Esophagus squamous epithelium (tissue), 5 donors: ENCODE measurements at regions not wholly inside any gene's neighbourhood (a gene's known extent, or its start where the extent isn't known, plus 50 kb on each side); places are given as distances from the start of the nearest gene placed in this dataset.

Experiments
- DNase-seq: peaks from one replicate; lab custom pipeline; 2025; lab: John Stamatoyannopoulos, UW
- H3K27ac ChIP-seq, 4 donors: fragments of 200-600 bp; sonication (generic); one replicate each; pipeline ENCODE4 v1.5.1; 2016 to 2019; ENCODE audit warnings: mild to moderate bottlenecking in 1 of 4
- H3K27me3 ChIP-seq, 4 donors: fragments of 200-600 bp; sonication (generic); 1 replicate in 3 of 4; 2 replicates in 1 of 4; pipeline versions ENCODE4 v1.5.1 to v1.6.0; 2017 to 2021; ENCODE audit warnings: antibody characterized with exemption in 1 of 4
- H3K36me3 ChIP-seq, 3 donors: fragments of 200-600 bp; sonication (generic); one replicate each; pipeline ENCODE4 v1.5.1; 2016 to 2019
- H3K4me1 ChIP-seq, 3 donors: fragments of 200-600 bp; sonication (generic); one replicate each; pipeline ENCODE4 v1.5.1; 2017 to 2019
- H3K4me3 ChIP-seq, 4 donors: fragments of 200-600 bp; sonication (generic); 1 replicate in 3 of 4; 2 replicates in 1 of 4; pipeline ENCODE4 v1.5.1; 2016 to 2019; ENCODE audit warnings: mild to moderate bottlenecking in 2 of 4, moderate library complexity in 1 of 4
- H3K9me3 ChIP-seq, 3 donors: fragments of 200-600 bp; sonication (generic); one replicate each; pipeline ENCODE4 v1.5.1; 2016 to 2019
- POLR2A ChIP-seq, 4 donors: fragments of 450-650 bp; IDR thresholded peaks; one replicate each; pipeline ENCODE4 v1.6.1; 2017; ENCODE audit warnings: antibody characterized with exemption in 4 of 4, mild to moderate bottlenecking in 4 of 4, moderate library complexity in 3 of 4
- WGBS, 2 donors: methylation state at CpG; one replicate each; pipeline ENCODE4 v1.1.5; 2018; 5-methylcytosine and 5-hydroxymethylcytosine counted together
- intact Hi-C: fragments of 100-400 bp; cut with DNase I; formaldehyde crosslinking; loops from one replicate; pipeline ENCODE4 v1.15.0; 2022
- TF ChIP-seq, protein P1 (sequence below), 6 experiments: fragments of 450-650 bp in 4 of 6; fragments of 200-600 bp in 2 of 6; sonication (generic) in 2 of 6; IDR thresholded peaks; one replicate each; pipeline ENCODE4 v1.5.1; 2016 to 2019; ENCODE audit warnings: antibody characterized with exemption in 6 of 6, mild to moderate bottlenecking in 4 of 6, moderate library complexity in 4 of 6
- donor health status: DM: yes; HTN: yes; CAD: no.

DNA sequence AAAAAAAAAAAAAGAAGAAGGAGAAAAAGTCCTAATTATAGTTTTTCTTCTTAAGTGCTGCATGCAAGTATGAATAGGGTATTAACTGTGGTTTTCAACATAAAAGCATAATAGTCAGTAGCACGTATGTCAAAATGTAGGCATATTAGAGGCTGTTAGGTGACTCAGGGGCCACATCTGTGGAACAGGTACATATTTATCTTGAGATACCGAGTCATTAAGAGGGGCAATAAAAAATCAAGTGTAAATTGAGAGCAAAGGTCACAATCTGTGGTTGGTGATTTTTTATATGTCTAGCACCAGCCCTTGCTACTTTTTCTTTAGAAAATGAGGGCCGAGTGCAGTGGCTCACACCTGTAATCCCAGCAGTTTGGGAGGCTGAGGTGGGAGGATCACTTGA, 1113.8 kb upstream of the RBFOX1 start:
- Histone ChIP-seq H3K27me3 (no peaks in the 10 kb centered on the region), H3K36me3 (no peaks in the 10 kb centered on the region), H3K9me3 (no peaks in the 10 kb centered on the region), H3K4me3 (no peak overlapping the region), H3K27ac (no peak overlapping the region), H3K4me1 (no peaks in the 10 kb centered on the region)
- intact Hi-C loops = no loop called here
- DNase-seq = no peak
- 38 to 42% methylated on average over 3 of the region's 3 CpGs for WGBS, 2 donors
- TF ChIP-seq POLR2A (IDR thresholded peaks at IDR 0.05) = no peak
- TF ChIP-seq, protein P1, sequence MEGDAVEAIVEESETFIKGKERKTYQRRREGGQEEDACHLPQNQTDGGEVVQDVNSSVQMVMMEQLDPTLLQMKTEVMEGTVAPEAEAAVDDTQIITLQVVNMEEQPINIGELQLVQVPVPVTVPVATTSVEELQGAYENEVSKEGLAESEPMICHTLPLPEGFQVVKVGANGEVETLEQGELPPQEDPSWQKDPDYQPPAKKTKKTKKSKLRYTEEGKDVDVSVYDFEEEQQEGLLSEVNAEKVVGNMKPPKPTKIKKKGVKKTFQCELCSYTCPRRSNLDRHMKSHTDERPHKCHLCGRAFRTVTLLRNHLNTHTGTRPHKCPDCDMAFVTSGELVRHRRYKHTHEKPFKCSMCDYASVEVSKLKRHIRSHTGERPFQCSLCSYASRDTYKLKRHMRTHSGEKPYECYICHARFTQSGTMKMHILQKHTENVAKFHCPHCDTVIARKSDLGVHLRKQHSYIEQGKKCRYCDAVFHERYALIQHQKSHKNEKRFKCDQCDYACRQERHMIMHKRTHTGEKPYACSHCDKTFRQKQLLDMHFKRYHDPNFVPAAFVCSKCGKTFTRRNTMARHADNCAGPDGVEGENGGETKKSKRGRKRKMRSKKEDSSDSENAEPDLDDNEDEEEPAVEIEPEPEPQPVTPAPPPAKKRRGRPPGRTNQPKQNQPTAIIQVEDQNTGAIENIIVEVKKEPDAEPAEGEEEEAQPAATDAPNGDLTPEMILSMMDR (IDR thresholded peaks at IDR 0.05) = no peak

- WGBS, 2 donors = 37% methylated on average over 7 of the region's 7 CpGs
- TF ChIP-seq, protein P1 (IDR thresholded peaks at IDR 0.05) = no peak
- TF ChIP-seq POLR2A (IDR thresholded peaks at IDR 0.05) = no peak
- H3K36me3 ChIP-seq = no peaks in the 10 kb centered on the region
- H3K27ac ChIP-seq = no peak overlapping the region
- no peak for DNase-seq
- no peak overlapping the region for H3K4me3 ChIP-seq
- no peaks in the 10 kb centered on the region for H3K4me1 ChIP-seq
- intact Hi-C loops = no loop called here
- no peaks in the 10 kb centered on the region for H3K27me3 ChIP-seq
- H3K9me3 ChIP-seq = no peaks in the 10 kb centered on the region
Measured at GRCh38 chr16:6216836-6217235, 1115.8 kb upstream of the RBFOX1 start.

DNA sequence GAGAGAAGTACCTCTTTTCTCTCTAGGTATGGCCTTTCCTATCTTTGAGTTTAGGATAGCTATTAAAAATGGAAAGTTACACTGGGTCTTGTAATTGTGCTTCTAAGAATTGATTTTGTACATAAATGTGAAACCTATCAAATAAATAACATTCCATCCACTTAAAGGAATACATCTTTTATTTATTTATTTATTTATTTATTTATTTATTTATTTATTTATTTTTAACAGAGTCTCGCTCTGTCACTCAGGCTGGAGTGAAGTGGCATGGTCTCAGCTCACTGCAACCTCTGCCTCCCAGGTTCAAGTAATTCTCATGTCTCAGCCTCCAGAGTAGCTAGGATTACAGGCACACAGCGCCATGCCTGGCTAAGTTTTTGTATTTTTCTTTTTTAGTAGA, 1114.0 kb upstream of the EEF2KMT start:
- 67 to 81% methylated on average over 2 of the region's 2 CpGs for WGBS, 2 donors
- H3K36me3 ChIP-seq = no peaks in the 10 kb centered on the region
- H3K4me3 ChIP-seq = no peak overlapping the region
- H3K27me3 ChIP-seq = no peaks in the 10 kb centered on the region
- no peaks in the 10 kb centered on the region for H3K4me1 ChIP-seq
- TF ChIP-seq, protein P1 (IDR thresholded peaks at IDR 0.05) = no peak
- TF ChIP-seq POLR2A (IDR thresholded peaks at IDR 0.05) = no peak
- intact Hi-C loops = no loop called here
- no peak overlapping the region for H3K27ac ChIP-seq
- H3K9me3 ChIP-seq = no peaks in the 10 kb centered on the region
- no peak for DNase-seq

DNA sequence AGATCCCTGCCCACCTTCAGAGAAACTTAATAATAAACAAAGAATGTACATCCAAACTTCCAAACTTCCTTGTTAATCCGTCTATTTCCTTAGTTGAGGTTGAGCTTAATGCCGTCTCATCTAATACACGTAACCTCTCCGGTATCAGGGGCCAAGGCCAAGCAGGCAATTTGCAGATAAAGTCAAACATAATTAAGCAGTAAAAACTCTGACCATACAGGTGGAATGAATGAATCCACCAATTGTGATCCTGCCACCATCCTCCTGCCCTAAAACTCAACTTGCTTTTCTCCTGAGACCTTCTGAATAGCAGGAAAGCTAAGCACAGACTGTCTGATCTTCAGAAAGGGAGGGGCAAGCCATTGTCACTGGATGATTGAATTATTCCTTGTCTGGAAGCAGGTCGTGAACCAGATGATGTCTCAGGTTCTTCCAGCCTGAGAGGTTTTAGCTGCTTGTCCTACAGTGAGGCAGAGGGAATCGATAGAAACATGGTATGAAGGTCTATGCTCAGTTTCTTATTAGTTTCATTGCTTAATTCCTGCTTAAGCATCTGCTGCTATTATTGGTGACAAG, 1111.8 kb upstream of the EEF2KMT start:
- H3K27ac ChIP-seq = no peak overlapping the region
- H3K27me3 ChIP-seq = no peaks in the 10 kb centered on the region
- H3K36me3 ChIP-seq = no peaks in the 10 kb centered on the region
- H3K4me1 ChIP-seq = no peaks in the 10 kb centered on the region
- no peak for DNase-seq
- no peak for TF ChIP-seq POLR2A (IDR thresholded peaks at IDR 0.05)
- TF ChIP-seq, protein P1 (IDR thresholded peaks at IDR 0.05) = no peak
- intact Hi-C loops = no loop called here
- no peak overlapping the region for H3K4me3 ChIP-seq
- 35 to 39% methylated on average over 6 of the region's 6 CpGs for WGBS, 2 donors
- no peaks in the 10 kb centered on the region for H3K9me3 ChIP-seq

DNA sequence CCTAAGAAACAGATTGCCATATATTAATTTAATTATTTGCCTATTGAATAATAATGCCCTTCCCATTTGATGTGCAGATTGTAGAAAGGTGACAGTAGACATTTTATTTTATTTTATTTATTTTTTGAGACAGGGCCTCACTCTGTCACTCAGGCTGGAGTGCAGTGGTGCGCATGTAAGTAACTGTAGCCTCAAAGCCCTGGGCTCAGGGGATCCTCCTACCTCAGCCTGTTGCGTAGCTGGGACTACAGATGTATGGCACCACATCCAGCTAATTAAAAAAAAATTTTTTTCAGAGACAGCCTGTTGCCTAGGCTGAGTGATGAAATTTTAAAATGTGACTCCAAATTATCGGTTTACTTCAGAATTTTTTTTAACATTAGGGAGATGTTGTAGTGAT, 1110.0 kb upstream of the EEF2KMT start:
- Histone ChIP-seq H3K36me3 (no peaks in the 10 kb centered on the region), H3K4me1 (no peaks in the 10 kb centered on the region), H3K27me3 (no peaks in the 10 kb centered on the region), H3K27ac (no peak overlapping the region), H3K4me3 (no peak overlapping the region), H3K9me3 (no peaks in the 10 kb centered on the region)
- DNase-seq = no peak
- 81 to 82% methylated on average over 3 of the region's 3 CpGs for WGBS, 2 donors
- intact Hi-C loops = no loop called here
- TF ChIP-seq POLR2A (IDR thresholded peaks at IDR 0.05) = no peak
- TF ChIP-seq, protein P1 (IDR thresholded peaks at IDR 0.05) = no peak
